Inflammatory macrophage treated with lipopolysaccharide for 4 hours (primary cell): ENCODE measurements at regions not wholly inside any gene's neighbourhood (a gene's known extent, or its start where the extent isn't known, plus 50 kb on each side); places are given as distances from the start of the nearest gene placed in this dataset.
"Not testable (repeated sequence)": the region's sequence is repeated elsewhere in the genome, so short reads cannot be mapped to it uniquely, and the experiment has no call there.

Experiments used
- DNase-seq: peaks from one replicate; pipeline ENCODE4 v3.0.0-alpha.2; 2020

GRCh38 chr16:29255957-29256356, 150.6 kb downstream of the NPIPB11 start:
- DNase-seq, result not testable (repeated sequence)

GRCh38 chr16:29255496-29255796, 151.1 kb downstream of the NPIPB11 start:
- not testable (repeated sequence) for DNase-seq

DNA sequence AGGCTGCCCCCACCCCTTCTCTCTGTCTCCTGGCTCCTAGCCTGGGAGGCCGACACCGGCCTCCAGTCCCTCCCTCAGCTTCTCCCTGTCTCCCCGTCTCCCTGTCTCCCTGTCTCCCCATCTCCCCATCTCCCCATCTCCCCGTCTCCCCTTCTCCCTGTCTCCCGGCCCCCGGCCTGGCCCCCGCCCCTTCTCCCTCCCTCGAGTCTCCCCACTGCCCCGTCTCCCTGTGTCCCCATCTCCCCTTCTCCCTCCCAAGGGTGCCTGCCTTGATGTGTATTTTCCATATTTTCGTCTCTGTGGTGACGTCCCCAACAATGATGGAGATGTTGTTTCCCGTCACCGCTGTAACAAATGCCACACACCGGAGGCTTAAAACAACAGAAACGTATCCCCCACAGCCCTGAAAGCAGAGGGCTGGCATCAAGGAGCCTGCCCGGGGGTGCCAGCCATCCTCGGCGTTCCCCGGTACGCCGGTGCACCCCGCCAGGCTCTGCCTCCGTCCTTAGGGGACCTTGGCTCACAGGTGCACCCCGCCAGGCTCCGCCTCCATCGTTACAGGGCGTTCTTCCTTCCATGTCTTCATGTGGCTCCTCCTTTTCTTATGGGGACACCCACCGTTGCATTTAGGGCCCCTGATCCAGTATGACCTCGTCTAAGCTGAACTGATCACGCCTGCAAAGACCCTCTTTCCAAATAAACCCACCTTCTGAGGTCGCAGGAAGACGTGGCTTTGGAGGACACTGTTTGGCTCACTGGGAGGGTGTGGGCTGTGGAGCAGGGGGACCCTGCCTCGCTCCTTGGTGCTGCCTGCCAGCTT, 151.6 kb downstream of the NPIPB11 start:
- DNase-seq, result no peak

GRCh38 chr16:29253716-29254590, 152.6 kb downstream of the NPIPB11 start:
- not testable (repeated sequence) for DNase-seq

- DNase-seq, result not testable (repeated sequence)
These were observed 153.4 kb downstream of the NPIPB11 start for GRCh38 chr16:29253066-29253590.

DNA sequence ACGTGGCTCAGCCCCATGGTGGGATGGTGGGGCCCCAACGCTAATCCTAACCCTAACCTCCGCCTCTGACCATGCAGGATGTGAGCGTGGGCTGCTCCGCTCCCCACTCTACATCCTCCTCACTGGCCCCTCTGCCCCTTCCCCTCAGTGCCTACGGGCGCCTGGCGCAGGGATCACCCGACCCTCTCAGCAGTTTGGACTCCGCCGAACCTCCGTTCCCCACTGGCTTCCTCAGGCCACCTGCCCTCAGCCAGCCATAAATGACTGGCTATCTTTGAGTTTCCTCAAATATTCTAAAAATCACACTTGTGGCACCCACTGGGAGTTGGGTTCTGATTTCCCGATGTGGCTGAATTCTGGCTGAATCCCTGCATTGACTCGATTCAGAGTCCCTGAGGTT, 154.2 kb downstream of the NPIPB11 start:
- DNase-seq, result not testable (repeated sequence)

GRCh38 chr16:29251571-29252011, 154.9 kb downstream of the NPIPB11 start:
- not testable (repeated sequence) for DNase-seq

DNA sequence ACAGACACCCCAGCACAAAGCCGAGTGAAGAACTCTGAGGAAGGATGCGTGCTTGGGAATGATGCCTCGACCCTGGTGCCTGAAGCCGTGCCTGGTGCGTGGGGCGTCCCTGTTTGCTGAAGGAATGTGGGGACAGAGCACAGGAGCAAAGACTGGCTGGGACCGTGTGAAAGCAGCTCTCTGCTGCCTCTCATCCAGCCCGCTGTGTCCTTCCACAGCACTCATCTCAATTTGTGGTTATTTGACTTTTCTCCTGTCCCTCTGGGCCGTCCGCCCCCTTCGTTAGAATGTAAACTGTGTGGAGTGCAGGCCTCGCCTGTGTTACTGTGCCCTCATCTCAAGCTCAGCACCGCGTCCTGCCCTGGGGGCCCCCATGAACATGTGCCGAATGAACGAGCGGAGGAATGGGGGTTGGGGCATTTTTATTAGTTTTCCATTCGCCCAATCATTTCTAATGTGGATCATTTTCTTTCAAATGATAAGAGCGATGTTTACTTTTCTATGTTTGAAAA, 155.5 kb downstream of the NPIPB11 start:
- not testable (repeated sequence) for DNase-seq

DNA sequence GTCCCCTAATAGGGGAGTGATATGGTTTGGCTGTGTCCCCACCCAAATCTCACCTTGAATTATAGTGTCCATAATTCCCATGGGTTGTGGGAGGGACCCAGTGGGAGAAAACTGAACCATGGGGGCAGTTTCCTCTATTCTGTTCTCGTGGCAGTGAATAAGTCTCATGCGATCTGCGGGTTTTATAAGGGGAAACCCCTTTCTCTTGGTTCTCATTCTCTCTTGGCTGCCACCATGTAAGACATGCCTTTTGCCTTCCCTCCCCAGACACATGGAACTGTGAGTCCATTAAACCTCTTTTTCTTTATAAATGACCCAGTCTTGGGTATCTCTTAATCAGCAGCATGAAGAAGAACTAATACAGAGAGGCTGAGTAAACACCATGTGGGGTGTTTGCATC, 156.0 kb downstream of the NPIPB11 start:
- peak; percentile 67 for DNase-seq

DNA sequence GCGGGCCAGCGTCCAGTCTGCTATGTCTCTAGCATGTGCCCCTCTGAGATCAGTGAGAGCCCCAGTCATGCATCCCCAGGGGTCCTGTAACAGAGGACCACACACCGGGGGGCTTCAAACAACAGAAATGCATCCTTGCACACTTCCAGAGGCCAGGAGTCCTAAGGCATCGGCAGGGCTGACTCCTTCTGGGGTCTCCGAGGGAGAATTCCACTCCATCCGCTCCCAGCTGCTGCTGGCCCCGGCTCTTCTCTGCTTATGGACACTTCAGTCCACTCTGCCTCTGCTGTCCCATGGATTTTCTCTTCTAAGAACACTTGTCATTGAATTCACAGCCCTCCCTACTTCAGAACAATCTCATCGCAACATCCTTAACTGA, 157.6 kb downstream of the NPIPB11 start:
- not testable (repeated sequence) for DNase-seq

DNA sequence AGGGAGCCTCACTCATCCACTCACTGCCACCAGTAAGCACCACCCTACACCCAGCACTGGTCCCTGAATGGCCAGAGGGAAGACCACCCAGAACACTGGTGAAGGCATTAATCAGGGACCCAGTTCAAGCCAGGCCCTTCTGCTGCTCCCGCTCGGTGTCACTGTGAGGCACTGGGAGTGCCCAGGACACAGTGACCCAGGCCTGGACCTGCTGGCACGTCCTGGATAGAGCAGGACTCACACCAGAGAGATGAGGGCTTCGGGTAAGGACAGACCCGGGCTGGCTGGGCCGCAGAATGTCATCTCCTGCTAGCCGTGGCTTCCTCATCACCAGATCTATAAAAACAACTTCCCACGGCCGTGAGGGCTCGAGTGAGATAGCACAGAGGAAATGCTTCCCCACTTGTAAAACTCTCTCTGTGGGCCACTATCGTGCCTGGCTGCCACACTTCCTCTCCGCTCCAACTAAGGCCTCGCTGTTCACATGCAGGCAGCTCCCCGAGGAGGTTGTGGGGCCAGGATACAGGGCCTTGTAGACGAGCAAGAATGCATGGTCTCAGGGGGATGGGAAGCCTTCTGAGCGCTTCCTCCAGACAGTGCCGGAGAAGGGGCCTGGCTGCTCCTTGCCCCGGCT, 158.1 kb downstream of the NPIPB11 start:
- peak; percentile 60 for DNase-seq

GRCh38 chr16:29246091-29246490, 160.4 kb downstream of the NPIPB11 start:
- DNase-seq, result not testable (repeated sequence)

DNA sequence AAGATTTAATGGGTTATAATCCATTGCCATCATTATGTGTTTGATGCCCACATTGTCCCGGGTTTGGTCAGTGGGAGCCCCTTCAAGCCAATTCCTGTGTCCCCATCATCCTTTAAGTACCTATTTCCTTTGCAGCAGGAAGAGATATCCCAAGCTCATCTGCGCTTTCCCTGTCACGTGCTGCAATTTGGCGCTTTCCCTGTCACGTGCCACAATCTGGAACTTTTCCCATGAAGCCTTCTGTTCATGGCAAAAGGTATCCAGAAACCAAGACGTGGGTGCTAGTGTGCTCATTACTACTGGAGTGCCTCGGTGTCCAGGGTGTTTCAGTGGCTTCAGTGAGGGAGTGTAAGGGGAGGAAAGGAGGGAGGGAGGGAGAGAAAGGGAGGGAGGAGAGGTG, 168.5 kb downstream of the NPIPB11 start:
- DNase-seq, result no peak

DNA sequence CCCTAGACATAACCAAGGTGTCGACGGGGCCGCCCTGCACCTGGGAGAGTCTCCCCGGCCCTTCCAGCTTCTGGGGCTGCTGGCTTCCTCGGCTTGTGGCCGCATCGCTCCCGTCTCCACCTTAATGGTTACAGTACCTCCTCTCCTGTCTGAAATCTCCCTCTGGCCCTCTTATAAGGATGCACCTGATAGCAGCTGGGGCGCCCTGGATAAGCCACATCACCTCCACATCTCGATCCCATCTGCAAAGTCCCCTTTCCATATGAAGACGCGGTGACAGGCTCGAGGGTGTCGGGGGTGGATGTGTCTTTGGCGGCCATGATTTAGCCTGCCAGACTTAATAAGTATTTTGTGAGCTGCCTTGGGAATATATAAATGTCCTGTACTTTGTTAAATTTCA, 169.0 kb downstream of the NPIPB11 start:
- not testable (repeated sequence) for DNase-seq

DNA sequence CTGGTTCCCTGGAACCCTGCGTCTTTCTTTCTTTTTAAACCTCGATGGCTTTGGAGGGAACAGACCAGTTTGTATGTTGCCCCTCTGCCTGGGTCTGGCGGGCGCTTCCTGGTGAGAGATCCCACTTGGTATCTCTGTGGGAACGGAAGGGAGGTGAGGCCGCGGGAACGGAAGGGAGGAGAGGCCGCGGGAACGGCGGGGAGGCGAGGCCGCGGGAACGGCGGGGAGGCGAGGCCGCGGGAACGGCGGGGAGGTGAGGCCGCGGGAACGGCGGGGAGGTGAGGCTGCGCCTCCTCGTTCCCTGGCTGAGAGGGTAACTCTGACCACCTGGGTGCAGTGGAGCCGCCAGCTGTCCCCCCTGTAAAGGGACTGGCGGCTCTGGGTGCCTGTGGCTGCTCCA, 169.5 kb downstream of the NPIPB11 start:
- not testable (repeated sequence) for DNase-seq

GRCh38 chr16:29235836-29236370, 170.6 kb downstream of the NPIPB11 start:
- DNase-seq, result not testable (repeated sequence)

DNA sequence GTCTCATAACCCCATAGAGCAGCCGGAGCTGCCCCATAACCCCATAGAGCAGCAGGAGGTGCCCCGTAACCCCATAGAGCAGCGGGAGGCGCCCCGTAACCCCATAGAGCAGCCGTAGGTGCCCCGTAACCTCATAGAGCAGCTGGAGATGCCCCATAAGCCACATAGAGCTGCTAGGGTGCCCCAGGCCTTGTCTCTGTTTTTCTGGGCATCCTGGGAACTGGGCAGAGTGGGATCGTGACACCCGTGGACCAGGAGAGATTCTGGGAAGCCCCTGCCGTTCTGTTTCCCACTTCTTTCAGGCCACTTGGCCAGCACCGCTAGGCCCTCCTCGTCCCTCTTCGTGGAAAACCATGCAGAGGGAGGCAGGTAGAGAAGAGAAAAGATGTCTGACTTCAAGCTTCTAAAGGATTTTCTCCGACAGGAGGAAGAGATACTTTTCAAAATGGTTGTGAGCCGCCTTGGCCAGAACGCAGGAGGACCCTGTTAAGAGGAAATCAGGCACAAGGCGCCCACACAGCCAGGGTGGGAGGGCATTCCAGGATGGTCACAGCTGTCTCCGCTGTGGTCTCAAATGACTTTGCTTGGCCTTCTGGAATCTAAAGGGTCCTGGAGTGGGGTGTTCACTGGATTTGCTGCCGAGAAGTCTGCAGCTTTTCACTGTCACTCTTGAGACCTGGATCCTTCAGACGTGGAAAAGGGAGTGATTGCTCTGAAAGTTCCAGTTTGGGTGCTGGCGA, 171.8 kb downstream of the NPIPB11 start:
- not testable (repeated sequence) for DNase-seq

GRCh38 chr16:29233705-29234404, 172.7 kb downstream of the NPIPB11 start:
- DNase-seq, result not testable (repeated sequence)

DNA sequence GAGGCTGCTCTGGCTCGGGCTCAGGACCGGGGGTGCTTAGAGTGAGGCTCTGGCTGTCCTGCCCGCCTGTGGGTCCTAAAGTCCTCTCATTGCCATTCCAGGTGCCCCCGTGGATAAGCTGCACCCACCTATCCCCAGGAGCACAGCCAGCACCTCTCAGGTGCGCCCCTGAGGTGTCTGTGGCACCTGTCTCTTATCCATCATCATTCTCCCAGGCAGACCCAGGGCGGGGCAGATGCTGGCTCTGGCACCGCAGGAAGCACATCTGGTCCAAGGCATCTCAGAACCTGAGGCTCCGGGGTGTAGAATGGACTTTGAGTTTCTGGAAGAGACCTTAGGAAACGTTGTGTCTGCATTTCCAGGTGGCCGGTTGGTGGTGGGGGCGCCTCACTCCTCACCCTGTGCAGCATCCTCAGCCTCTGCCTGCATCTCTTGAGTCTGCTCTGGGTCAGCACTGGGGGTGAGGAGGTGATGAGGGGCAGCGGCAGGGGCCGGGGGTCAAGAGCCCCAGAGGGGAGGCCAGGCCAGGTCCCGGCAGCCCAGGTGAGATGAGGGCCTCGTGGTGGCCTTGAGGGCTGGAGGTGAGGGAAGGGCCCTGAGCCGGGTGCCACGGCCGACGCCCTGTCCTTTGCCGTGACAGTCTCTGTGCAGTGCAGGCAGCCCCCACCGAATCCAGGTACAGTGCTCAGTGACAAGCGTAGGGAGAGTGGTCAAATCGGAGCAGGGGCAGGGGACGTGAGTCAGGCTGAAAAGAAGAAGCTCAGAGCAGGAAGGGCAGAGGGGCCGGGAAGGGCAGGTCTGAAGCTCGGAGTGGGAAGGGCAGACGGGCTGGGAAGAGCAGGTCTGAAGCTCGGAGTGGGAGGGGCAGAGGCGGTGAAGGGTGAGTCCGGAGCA, 173.5 kb downstream of the NPIPB11 start:
- no peak for DNase-seq

DNA sequence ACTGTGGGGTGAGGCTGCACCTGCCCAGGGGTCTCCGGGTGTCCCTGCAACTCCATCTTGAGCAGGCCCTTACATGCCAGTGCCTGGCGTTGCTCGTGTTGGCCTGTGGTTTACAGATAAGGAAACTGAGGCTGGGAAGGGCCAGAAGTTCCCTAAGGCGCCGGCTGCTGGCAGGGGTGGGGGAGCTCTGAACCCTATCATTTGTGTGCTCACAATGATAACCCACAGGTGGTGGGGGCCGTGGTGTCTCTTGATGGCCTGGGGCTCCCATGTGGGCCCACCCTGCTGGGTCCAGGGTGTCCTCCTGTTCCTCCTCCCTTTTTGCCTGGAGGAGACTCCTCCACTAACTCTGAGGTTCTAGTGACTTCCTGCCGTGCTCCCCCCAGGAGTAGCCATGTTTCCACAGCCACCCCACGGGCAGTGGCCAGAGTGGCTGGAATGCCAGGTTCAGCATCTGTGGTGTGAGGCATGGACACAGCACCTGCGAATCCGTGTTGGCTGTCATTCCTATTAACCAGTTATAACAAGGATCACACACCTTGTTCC, 174.3 kb downstream of the NPIPB11 start:
- not testable (repeated sequence) for DNase-seq
